ENCODE measurements at regions not wholly inside any gene's neighbourhood (a gene's known extent, or its start where the extent isn't known, plus 50 kb on each side); places are given as distances from the start of the nearest gene placed in this dataset.

DNA sequence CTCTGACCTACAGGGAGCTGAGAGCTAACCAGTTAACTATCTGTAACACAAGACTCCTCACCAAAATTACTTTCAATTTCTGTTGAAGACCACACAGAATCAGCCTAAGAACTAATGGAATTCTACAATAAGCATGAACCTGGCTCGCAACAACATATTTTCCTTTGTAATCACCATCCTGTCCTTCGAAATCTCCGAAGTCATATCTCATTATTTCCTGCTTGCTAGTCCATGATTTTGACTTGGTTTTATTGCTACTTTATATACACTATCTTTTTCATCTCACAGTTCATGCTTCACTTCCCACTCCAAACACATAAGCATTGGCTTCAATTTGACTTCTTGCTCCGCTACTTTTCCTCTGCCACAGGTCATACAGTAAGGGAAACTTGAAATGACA, 405.8 kb upstream of the FKBP1C start:
- TF ChIP-seq, protein P1, sequence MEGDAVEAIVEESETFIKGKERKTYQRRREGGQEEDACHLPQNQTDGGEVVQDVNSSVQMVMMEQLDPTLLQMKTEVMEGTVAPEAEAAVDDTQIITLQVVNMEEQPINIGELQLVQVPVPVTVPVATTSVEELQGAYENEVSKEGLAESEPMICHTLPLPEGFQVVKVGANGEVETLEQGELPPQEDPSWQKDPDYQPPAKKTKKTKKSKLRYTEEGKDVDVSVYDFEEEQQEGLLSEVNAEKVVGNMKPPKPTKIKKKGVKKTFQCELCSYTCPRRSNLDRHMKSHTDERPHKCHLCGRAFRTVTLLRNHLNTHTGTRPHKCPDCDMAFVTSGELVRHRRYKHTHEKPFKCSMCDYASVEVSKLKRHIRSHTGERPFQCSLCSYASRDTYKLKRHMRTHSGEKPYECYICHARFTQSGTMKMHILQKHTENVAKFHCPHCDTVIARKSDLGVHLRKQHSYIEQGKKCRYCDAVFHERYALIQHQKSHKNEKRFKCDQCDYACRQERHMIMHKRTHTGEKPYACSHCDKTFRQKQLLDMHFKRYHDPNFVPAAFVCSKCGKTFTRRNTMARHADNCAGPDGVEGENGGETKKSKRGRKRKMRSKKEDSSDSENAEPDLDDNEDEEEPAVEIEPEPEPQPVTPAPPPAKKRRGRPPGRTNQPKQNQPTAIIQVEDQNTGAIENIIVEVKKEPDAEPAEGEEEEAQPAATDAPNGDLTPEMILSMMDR (IDR thresholded peaks at IDR 0.05 in 2 of 3, conservative IDR thresholded peaks at IDR 0.05 in 1 of 3; ENCODE audit: insufficient read depth in 2 of 3, low read depth in 1 of 3, low read length in 3 of 3), result no peak
- TF ChIP-seq, protein P2, sequence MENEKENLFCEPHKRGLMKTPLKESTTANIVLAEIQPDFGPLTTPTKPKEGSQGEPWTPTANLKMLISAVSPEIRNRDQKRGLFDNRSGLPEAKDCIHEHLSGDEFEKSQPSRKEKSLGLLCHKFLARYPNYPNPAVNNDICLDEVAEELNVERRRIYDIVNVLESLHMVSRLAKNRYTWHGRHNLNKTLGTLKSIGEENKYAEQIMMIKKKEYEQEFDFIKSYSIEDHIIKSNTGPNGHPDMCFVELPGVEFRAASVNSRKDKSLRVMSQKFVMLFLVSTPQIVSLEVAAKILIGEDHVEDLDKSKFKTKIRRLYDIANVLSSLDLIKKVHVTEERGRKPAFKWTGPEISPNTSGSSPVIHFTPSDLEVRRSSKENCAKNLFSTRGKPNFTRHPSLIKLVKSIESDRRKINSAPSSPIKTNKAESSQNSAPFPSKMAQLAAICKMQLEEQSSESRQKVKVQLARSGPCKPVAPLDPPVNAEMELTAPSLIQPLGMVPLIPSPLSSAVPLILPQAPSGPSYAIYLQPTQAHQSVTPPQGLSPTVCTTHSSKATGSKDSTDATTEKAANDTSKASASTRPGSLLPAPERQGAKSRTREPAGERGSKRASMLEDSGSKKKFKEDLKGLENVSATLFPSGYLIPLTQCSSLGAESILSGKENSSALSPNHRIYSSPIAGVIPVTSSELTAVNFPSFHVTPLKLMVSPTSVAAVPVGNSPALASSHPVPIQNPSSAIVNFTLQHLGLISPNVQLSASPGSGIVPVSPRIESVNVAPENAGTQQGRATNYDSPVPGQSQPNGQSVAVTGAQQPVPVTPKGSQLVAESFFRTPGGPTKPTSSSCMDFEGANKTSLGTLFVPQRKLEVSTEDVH (IDR thresholded peaks at IDR 0.05; ENCODE audit: low read depth, partially characterized antibody), result no peak
- no peak for TF ChIP-seq PTTG1 (tag; IDR thresholded peaks at IDR 0.05; ENCODE audit: low read depth)
- TF ChIP-seq MXI1 (IDR thresholded peaks at IDR 0.05; ENCODE audit: low read depth, low read length), result no peak
- TF ChIP-seq POLR2A (conservative IDR thresholded peaks at IDR 0.05), result no peak
- TF ChIP-seq NR2C2 (CRISPR knock-in tag; IDR thresholded peaks at IDR 0.05), result no peak
- no peak for TF ChIP-seq NR2C2 (tag; IDR thresholded peaks at IDR 0.05)
- no peak for TF ChIP-seq ZNF263 (CRISPR knock-in tag; IDR thresholded peaks at IDR 0.05; ENCODE audit: borderline replicate concordance)
- TF ChIP-seq, protein P3, sequence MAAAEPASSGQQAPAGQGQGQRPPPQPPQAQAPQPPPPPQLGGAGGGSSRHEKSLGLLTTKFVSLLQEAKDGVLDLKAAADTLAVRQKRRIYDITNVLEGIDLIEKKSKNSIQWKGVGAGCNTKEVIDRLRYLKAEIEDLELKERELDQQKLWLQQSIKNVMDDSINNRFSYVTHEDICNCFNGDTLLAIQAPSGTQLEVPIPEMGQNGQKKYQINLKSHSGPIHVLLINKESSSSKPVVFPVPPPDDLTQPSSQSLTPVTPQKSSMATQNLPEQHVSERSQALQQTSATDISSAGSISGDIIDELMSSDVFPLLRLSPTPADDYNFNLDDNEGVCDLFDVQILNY (CRISPR knock-in tag; IDR thresholded peaks at IDR 0.05), result no peak
- TF ChIP-seq ZFP36 (IDR thresholded peaks at IDR 0.05; ENCODE audit: low read depth, low read length, partially characterized antibody), result no peak
- no peak for TF ChIP-seq ARHGAP35 (IDR thresholded peaks at IDR 0.05; ENCODE audit: partially characterized antibody)
- TF ChIP-seq, protein P4, sequence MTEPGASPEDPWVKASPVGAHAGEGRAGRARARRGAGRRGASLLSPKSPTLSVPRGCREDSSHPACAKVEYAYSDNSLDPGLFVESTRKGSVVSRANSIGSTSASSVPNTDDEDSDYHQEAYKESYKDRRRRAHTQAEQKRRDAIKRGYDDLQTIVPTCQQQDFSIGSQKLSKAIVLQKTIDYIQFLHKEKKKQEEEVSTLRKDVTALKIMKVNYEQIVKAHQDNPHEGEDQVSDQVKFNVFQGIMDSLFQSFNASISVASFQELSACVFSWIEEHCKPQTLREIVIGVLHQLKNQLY (CRISPR knock-in tag; conservative IDR thresholded peaks at IDR 0.05), result no peak
- no peak for TF ChIP-seq ZNF561 (CRISPR knock-in tag; conservative IDR thresholded peaks at IDR 0.05)
- no peak for TF ChIP-seq PRPF4 (IDR thresholded peaks at IDR 0.05; ENCODE audit: insufficient read depth, low read depth, low read length, poor library complexity, severe bottlenecking)

Data from K562 (cell line).